GM19351 (cell line): ENCODE measurements at regions not wholly inside any gene's neighbourhood (a gene's known extent, or its start where the extent isn't known, plus 50 kb on each side); places are given as distances from the start of the nearest gene placed in this dataset.
A peak's percentile ranks its signal among the peaks of the same experiment; 100 is the strongest.

ENCODE experiments used
- ATAC-seq: cut with Tn5 transposase; IDR thresholded peaks from one replicate; pipeline ENCODE4 v1.9.1; 2021; ENCODE audit warnings: mild to moderate bottlenecking, moderate library complexity; ENCODE audit not compliant: unreplicated experiment

DNA sequence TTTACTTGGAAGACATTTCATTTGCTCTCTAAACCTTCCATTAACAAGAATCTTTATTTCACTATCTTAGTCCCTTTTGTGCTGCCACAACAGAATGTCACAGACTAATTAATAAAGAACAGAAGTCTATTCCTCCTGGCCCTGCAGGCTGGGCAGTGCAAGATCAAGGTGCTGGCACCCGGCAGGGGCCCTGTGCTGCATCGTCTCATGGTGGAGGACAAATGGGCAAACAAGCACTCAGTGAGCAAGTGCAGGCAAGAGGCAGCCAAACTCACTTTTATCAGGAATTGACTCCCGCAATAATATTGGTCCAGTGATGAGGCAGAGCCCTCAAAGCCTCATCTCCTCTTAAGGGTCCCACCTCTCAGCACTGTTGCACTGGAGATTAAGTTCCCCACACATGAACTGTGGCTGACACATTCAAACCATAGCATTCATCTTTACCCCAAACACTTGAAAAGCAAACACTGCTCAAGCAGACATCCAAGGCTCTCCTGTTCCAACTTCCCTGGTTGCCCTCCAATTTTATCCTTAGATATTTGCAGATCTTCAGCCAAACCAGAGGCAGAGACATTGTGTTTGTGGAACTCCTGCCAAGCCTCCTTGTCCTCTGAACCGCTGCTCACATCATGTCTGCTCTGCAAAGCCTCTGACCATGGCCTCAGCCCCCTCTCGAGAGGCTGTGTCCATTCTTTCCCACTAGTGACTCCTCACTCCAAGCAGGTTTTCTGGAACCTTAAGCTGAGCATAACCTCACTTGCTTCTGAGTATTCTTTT lies 404.4 kb upstream of the SOX11 start:
- ATAC-seq: no peak

DNA sequence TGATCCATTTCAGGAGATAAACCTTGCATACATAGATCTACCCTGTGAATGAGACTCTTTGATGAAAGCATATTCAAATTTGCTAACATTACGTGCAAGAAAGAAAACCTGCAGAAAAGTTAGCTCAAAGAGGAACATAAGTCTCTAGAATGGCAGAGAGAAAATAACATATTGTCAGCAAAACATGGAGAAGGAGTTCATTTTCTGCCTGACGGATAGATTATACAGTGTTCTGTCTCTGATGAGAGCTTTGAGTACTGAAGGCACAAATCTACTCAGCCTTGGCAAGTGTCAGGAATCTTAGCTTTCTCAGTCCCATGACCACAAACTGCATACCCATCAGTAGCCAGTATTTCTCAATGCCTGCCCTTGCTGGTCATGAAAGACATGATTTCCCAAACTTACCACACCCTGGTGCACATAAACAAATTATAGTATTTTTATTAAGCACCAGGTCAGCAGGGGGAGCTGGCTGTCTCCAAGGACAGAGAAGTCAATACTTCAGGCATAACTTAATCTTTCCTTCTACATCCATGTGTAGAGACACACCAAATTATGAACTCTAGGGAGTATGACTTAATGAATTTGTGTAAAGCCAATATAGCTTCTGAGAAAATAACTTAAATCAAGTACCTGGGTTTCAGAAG lies 401.2 kb upstream of the SOX11 start:
- ATAC-seq: no peak

DNA sequence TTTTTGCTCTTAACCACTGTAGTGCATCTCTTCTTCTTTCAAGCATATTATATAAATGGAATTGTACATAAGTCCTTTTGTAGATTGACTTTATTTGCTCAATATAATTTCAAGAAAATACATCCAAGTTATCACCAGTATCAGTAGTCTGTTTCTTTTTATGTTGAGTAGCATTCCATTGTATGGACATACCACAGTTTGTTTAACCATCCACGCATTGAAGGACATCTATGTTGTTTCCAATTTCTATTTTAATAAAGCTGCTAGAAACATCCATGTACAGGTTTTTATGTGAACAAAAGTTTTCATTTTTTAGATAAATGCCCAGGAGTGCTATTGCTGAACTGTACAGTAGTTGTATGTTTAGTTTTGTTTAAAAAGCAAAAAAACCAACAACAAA lies 387.5 kb upstream of the SOX11 start:
- ATAC-seq: no peak

DNA sequence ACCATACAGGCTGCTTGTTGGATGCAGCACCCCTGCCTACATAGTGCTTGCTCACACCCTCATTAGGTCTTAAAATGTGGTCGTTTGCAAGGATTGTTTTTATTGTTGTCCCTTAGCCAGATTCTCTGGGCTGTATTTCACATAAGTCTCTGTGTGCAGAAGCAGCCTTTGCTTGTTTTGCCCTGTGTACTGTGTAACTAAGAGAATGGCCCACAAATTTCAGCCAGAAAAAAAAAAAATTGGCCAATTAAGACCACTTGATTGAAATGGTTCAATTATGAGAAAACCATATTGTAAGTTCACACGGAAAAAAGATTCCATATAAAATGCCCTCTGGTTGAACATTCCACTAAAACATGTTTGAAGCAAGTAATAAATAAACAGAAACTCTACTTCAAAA lies 377.1 kb upstream of the SOX11 start:
- ATAC-seq: no peak

DNA sequence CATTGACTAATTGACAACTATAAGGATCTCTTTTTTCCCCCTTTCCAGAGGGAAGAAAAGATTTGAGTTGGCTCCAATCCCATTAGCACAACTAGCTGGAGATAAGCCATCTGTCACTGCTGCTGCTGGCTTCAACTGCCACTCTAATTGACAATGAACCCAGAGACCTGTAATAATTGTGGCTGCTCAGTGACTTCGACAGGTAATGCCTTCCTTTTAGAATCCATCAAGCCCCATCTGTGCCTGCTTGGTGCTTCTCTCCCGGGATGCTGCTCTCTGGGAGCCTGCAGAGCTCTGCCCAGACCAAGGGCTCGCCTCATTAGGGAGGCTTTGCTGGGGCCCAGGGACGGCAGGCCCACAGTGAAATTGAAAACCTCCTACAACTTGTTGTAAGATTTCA lies 376.7 kb upstream of the SOX11 start:
- no peak for ATAC-seq

DNA sequence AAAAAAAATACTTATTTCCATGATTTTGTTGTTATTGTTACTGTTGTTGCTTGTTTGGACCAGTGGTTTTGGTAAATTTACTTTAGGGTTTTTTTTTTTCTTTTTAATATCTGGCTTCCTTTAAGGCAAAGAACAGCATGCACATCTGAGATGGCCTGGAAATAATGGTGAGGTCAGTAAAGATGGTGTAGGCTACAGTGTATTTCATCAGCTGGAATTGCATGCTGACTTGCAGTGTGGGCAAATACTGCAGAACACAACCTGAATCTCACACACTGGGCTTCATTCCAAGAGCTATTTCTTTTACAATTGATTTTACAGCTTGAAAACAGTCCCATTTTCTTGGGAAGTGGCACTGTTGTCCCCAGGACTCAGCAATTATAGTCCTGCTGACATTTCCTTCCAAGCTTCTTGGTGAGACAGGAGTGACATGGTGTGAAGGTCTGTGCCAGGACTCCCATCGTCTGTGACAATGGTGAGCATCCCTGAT lies 376.1 kb upstream of the SOX11 start:
- ATAC-seq: no peak

DNA sequence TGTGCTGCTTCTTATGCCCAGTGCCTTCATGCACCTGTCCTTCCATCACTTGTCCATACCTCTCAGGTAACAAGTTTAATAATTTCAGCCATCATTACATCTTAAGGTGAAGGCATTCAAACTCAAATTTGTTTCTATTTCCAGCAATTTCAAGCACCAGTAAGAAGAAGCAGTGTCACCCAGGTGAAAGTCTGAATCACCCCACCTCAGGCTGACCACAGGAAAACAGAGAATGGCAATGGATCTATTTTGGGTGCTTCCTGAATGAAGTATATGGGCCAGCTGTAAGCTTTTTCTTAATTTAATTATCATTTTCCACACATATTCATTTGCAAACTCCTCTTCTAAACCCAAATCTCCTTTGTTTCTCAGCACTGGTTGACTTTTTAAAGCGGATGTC lies 372.7 kb upstream of the SOX11 start:
- ATAC-seq: no peak

DNA sequence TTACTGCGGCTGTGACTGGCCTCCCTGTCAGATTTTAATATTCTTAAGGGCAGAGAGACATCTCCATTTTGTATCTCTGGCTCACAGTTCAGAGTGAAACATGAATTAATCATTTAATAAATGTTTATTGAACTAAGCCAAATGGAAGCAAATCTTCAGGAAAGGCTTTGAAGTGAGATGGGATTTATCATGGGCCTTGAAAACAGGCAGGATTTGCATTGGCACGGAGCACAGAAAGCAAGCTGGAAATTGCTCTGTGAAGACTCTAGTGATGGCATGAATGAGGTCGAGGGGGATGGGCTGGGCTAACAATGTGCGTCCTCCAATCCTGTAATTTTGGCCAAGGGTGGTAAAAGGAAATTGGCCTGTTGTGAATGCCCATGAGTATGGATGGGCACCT lies 369.8 kb upstream of the SOX11 start:
- ATAC-seq: no peak

DNA sequence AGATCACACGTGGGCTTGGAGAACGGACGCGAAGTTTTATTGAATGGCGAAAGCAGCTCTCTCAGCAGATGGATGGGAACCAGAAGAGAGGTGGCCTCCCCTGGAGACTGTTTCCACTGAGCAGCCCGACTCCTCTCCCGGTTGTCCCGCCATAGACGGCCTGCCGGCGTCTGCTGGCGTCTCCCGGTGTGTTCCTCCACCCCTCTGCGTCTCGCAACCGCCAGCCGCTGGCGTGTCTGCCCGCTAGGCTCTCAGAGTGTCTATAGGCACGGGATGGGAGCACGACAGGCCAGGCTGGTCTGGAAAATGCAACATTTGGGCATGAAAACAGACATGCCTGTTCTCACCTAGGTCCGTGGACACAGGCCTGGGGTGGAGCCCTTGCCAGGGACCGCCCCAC lies 366.7 kb upstream of the SOX11 start:
- ATAC-seq: no peak

DNA sequence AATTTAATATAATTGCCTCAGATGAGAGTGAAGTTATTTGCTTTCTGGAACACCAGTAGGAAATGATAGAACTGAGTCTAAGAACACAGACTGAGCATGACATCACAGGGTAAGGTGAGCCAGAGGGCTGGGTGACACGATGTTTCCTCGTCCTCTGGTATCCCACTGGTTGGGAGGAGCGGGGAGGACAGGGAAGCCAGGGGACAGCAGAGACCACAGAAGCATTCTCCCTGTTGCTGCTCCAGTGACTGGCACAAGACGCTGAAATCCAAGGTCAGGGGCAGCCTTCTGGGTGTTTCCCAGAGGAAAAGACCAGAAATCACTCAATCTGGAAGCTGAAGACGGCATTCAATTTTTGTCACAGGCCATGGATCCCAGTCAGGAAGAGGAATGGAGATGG lies 363.4 kb upstream of the SOX11 start:
- no peak for ATAC-seq

DNA sequence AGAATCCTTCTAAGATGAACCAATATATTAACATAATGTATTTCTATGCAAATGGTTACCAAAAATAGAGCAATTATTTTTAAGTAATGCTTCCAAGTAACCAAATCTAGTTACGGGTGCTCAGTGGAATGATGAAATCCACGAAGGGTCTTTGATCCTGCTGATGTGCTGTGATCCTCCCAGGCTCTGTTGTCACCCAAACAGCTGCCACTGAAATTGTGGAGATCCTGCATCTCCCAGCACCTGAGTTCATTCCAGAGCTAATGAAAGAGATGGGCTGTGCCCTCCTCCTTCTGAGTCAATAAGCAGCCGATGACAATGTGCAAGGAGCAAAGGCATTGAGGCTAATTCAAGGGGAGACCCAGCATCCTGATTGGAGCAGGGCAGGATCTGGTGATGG lies 362.4 kb upstream of the SOX11 start:
- ATAC-seq: no peak

DNA sequence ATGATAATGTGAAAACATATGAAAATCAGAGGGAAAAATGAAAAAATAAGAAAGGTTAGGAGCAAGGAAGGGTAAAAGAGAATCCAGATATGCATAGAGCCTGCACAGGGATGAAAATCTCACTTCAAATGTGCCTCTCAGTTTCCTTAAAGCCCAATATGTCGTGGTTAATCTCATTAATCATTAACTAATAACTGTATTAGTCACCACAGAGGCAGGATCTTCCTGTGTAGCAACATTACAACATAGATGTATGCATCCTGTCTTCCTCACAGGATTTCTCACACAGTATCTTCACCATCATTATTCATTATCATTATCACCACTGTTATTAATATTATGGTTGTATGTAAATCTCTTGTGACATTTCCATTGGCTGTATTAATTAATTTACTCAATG lies 361.2 kb upstream of the SOX11 start:
- no peak for ATAC-seq

DNA sequence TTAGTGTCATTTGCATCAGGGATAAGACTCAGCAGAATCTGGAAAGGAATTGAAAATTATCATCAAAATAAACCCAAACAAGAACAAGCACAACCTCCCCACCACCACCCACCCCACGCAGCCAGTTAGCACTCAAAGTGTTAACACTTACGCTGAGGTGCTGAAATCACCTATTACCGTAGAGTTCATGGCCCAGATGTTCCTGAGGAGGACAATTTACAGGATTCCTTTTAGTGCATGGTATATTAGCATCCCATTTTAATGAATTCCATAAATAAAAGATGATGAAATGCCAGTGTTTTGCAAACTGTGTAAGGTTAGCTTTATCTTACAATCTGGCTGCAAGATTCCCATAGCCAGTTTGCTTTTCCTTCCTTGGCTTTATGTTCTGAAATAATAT lies 359.3 kb upstream of the SOX11 start:
- no peak for ATAC-seq

DNA sequence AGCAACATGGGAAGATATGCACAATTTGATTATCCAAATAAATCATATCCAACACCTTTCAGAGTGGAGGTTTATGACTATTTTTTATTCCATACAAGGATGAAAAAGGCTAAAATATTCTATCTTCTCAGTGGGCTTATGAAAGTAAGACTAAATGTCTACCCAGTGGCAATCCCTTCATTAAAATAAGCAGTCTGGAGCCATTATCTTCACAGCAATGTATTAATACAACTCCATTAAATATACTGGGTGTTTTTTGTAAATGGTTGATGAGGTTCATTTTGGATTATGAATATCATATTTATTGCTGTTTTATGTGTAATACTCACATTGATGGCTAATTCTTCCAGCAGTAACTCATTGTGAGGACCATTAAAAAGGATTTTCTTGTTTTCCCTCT lies 352.7 kb upstream of the SOX11 start:
- ATAC-seq: no peak

DNA sequence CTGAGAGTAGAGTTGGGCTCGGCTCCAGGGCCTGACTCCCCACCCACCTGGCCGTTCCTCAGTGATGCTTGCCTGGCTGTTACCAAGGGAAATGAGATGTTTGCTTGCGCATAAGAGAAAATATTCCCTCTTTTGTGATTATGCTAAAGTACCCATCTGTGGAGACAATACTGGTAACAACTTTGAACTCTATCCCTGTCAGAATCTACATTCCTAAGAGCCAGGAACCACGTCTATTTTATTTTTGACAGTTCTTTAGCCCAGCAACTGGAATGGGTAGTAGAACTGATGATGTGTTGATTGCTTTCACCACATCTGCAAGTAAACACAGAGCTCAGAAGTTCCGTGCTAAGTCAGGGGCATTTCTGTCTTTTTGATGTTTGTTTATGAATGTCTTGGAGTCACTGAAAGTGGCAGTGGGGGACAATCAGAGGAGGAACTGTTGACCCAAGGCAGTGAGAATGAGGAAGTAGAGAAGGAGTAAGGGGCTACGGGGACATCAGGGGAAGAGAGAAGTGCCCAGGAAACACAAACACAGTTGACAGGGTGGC lies 348.3 kb upstream of the SOX11 start:
- no peak for ATAC-seq

DNA sequence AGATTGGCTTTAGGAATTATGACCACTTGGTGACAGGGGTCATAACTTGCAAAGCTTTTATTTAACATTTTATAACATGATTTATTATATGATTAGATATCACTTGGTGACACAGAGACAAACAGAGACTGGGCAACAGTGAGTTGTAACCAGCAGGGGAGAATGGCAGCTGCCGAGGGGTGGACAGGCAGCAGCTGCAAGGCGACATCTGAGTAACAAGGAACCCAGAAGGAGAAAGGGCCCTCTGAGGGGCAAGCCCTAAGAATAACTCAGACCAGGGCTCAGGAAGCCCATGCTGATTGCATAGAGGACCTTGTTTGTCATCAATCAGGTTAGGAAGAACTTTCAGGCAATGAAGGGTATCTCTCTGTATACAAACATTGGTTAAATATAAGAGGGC lies 339.9 kb upstream of the SOX11 start:
- no peak for ATAC-seq

DNA sequence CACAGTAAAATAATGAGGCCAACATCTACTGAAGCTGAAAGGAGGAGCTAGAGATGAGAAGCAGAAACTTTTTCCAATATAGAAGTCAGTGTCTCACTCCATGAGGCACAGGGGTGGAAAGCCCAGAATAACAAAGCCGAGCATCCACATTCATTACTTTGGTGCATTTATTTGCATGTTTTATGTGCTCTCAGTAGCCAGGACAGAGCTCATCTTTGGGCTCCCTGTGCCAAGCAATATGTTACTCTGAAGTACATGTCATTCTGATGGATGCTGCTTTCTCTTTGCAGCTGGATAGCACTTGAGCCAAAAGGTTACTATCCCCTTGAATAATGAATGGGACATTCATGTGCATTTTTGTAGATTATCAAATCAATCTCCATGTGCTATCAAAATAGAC lies 338.6 kb upstream of the SOX11 start:
- ATAC-seq: no peak

DNA sequence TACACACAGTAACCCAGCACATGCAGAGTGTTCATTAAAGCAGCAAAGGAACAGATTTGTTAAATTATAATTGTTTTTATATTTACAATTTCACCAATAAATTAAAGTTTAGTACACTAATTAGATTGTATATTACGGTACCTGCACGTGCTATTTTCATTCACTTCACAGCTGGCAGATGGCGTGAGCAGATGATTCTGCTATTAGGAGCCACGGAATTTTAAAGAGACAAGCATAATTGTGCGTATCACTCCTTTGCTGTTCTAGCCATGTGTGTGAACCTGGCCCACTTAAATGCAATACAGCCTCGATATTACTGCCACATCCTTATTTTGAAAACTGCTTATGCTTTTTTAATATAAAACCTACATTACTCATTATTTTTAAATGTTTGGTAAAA lies 332.8 kb upstream of the SOX11 start:
- no peak for ATAC-seq

DNA sequence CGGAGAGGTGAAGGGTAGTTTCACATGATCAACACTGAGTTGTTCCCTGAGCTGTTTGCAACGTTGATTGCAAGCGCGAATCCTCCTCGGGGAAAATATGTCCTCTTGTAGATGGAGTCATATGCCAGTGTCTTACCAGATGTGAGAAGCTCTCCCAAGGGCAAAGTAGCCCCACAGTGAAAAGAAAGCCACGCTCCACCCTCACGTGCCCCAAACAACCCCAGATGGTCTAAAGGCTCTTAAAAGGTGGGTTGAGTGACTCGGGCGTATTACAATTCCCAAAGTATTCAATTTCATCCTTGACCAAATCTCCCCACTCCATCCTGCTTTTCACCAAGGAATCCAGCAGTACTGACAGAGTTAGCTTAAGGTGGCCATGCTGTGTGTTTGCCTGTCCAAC lies 332.1 kb upstream of the SOX11 start:
- ATAC-seq: no peak

DNA sequence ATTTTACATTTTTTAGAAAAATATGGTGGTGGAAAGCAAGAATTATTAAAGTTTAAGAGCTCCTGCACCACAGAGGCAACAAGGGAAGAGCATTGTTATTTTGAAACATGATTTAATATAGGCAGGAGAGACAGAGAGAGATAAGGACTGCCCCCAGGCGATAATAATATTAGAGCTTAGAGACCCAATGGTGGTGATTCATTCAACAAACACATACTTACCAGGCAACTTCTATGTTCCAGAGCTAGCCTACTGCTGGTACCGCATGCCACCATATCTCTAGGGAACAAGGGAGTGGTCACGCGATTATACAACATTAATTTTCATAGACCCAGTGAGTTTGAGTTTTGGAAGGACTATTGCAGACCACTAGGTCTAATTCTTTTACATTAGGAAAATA lies 327.8 kb upstream of the SOX11 start:
- no peak for ATAC-seq

DNA sequence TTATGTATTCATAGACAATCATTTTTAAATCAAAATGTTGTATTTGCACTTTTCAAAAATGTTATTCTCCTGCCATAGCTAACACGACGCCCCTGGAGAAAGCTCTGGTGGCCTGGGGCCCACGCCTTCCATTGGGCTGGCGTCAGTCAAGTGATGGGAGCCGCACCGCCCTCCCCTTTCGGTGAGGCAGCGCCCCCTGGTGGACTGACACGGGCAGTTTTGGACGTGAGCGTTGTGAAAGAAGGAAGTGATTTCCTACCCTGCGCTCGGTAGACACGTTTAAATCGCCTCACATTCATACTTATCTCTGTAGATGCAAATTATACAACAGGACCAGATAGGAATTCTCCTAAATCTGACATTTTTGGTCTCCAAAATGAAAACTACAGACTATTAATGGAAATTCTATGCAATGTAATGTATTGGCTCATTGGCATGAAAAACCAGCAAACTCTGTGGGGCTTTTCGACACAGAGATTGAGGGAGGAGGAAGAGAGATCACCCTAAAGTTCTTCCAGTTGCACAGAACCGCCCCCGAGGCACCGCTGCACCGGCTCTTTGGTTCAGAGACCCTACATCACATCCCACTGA lies 326.2 kb upstream of the SOX11 start:
- peak; percentile 94 for ATAC-seq

DNA sequence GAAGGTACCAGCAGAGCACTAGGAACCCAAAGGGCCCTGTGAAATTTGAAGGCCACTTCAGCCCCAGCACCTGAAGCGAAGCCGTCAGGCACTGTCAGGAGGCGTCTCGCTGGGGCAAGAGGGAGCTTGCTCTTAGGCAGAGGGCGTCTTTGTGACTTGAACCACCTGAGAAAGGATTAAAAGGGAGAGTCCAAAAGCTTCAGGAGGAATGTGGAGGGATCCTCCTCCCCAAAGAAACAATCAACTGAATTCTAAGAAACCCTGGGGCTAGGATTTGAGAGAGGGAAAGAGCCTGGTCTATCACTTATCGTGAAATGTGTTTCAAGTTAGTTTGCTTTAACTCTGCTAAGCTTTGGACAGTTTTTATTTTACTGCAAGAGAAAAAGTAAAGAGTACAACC lies 324.9 kb upstream of the SOX11 start:
- ATAC-seq: no peak
